ENCODE measurements at regions not wholly inside any gene's neighbourhood (a gene's known extent, or its start where the extent isn't known, plus 50 kb on each side); places are given as distances from the start of the nearest gene placed in this dataset.

GRCh38 chrX:150143721-150144440 is 205.6 kb upstream of the EOLA2 start:
- DNase-seq = no peak

GRCh38 chrX:150146271-150146896 is 208.1 kb upstream of the EOLA2 start:
- no peak for DNase-seq

GRCh38 chrX:150148749-150149672 is 210.7 kb upstream of the EOLA2 start:
- no peak for DNase-seq

- no peak for DNase-seq
Measured at GRCh38 chrX:150150076-150150779, 211.9 kb upstream of the EOLA2 start.

- DNase-seq = no peak
Measured at GRCh38 chrX:150150780-150151125, 212.4 kb upstream of the MAMLD1 start.

- no peak for DNase-seq
Measured at GRCh38 chrX:150152036-150152435, 211.1 kb upstream of the MAMLD1 start.

- no peak for DNase-seq
Measured at GRCh38 chrX:150152546-150152945, 210.6 kb upstream of the MAMLD1 start.

- no peak for DNase-seq
Measured at GRCh38 chrX:150155436-150156035, 207.6 kb upstream of the MAMLD1 start.

- DNase-seq = no peak
Measured at GRCh38 chrX:150156615-150157014, 206.5 kb upstream of the MAMLD1 start.

GRCh38 chrX:150157291-150157690 is 205.8 kb upstream of the MAMLD1 start:
- DNase-seq = no peak

GRCh38 chrX:150158554-150159332 is 204.4 kb upstream of the MAMLD1 start:
- DNase-seq = no peak

- no peak for DNase-seq
Measured at GRCh38 chrX:150159537-150159936, 203.6 kb upstream of the MAMLD1 start.

- no peak for DNase-seq
Measured at GRCh38 chrX:150160656-150161055, 202.5 kb upstream of the MAMLD1 start.

- no peak for DNase-seq
Measured at GRCh38 chrX:150161193-150161592, 201.9 kb upstream of the MAMLD1 start.

GRCh38 chrX:150162141-150162540 is 201.0 kb upstream of the MAMLD1 start:
- DNase-seq = no peak

- no peak for DNase-seq
Measured at GRCh38 chrX:150163221-150163930, 199.7 kb upstream of the MAMLD1 start.

GRCh38 chrX:150163956-150164726 is 199.0 kb upstream of the MAMLD1 start:
- DNase-seq = no peak

GRCh38 chrX:150164971-150165600 is 198.0 kb upstream of the MAMLD1 start:
- DNase-seq = no peak

GRCh38 chrX:150165776-150166610 is 197.1 kb upstream of the MAMLD1 start:
- DNase-seq = no peak

Data from activated effector memory CD4-positive, alpha-beta T cell treated with Interleukin-2 at 50 U/mL for 16 hours (primary cell).